ENCODE measurements at regions not wholly inside any gene's neighbourhood (a gene's known extent, or its start where the extent isn't known, plus 50 kb on each side); places are given as distances from the start of the nearest gene placed in this dataset.

GRCh38 chr5:2299388-2300220, 416.9 kb upstream of the IRX4 start:
- TF ChIP-seq, protein P1, sequence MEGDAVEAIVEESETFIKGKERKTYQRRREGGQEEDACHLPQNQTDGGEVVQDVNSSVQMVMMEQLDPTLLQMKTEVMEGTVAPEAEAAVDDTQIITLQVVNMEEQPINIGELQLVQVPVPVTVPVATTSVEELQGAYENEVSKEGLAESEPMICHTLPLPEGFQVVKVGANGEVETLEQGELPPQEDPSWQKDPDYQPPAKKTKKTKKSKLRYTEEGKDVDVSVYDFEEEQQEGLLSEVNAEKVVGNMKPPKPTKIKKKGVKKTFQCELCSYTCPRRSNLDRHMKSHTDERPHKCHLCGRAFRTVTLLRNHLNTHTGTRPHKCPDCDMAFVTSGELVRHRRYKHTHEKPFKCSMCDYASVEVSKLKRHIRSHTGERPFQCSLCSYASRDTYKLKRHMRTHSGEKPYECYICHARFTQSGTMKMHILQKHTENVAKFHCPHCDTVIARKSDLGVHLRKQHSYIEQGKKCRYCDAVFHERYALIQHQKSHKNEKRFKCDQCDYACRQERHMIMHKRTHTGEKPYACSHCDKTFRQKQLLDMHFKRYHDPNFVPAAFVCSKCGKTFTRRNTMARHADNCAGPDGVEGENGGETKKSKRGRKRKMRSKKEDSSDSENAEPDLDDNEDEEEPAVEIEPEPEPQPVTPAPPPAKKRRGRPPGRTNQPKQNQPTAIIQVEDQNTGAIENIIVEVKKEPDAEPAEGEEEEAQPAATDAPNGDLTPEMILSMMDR (IDR thresholded peaks at IDR 0.05): no peak
- no peak for TF ChIP-seq POLR2A (IDR thresholded peaks at IDR 0.05)
- no peak for TF ChIP-seq EP300 (IDR thresholded peaks at IDR 0.05)
- no peak overlapping the region for H3K4me3 ChIP-seq
- WGBS, 2 donors: 82 to 84% methylated on average over 18 to 19 of the region's 19 CpGs
- no peak for DNase-seq (ENCODE audit: low spot score in 2 of 2)
- no peaks in the 10 kb centered on the region for H3K27me3 ChIP-seq
- no peaks in the 10 kb centered on the region for H3K9me3 ChIP-seq
- H3K27ac ChIP-seq: no peak overlapping the region
- H3K4me1 ChIP-seq: no peaks in the 10 kb centered on the region
- H3K36me3 ChIP-seq: no peaks in the 10 kb centered on the region

DNA sequence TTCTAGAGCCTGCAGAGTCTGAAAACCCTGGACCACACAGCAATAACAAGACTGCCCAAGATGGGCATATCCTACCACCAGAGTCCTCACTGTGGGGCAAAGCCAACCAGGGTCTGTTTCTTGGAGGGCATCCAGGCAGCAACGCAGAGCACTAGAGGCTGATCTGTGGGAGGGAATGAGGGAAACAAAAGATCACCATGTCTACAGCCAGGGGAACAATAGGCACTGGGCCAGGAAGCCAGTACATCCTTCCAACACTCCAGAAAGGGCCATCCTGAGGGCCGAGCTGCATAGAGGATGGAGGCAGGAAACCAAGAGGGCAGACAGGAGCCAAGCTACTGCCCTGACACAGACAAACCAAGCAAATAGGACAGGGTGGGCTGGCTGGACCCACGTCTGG, 416.1 kb upstream of the IRX4 start:
- Histone ChIP-seq H3K27me3 (no peaks in the 10 kb centered on the region), H3K27ac (no peak overlapping the region), H3K4me1 (no peaks in the 10 kb centered on the region), H3K36me3 (no peaks in the 10 kb centered on the region), H3K4me3 (no peak overlapping the region), H3K9me3 (no peaks in the 10 kb centered on the region)
- no peak for DNase-seq (ENCODE audit: low spot score in 2 of 2)
- TF ChIP-seq EP300 (IDR thresholded peaks at IDR 0.05) (no peak), POLR2A (IDR thresholded peaks at IDR 0.05) (no peak)
- TF ChIP-seq, protein P1 (IDR thresholded peaks at IDR 0.05): no peak
- 17 to 37% methylated on average over 3 of the region's 3 CpGs for WGBS, 2 donors

DNA sequence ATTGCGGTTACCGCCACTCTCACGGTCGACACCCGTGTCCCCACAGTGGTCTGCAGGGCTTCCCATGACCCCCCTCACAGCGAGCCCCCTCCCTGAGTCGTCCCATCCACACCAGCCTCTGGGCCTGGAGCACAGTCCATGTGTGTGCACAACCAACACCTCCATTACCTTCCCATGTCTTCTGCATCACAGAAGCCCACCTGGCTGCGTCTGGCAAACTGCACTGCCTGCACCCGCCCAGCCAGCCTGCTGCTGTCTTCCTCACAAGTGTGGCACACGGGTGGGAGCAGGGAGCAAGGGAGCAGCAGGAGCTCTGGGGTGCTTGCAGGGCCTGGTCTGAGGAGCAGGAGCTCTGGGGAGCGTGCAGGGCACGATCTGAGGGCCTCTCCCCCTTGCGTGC, 415.3 kb upstream of the IRX4 start:
- no peak overlapping the region for H3K27ac ChIP-seq
- 85 to 89% methylated on average over 13 of the region's 13 CpGs for WGBS, 2 donors
- no peaks in the 10 kb centered on the region for H3K36me3 ChIP-seq
- no peaks in the 10 kb centered on the region for H3K4me1 ChIP-seq
- no peak overlapping the region for H3K4me3 ChIP-seq
- TF ChIP-seq POLR2A (IDR thresholded peaks at IDR 0.05): no peak
- TF ChIP-seq EP300 (IDR thresholded peaks at IDR 0.05): no peak
- TF ChIP-seq, protein P1 (IDR thresholded peaks at IDR 0.05): no peak
- H3K9me3 ChIP-seq: peaks cover 0 to 5% (median 0%) of the 10 kb centered on the region in 4 donors
- no peak for DNase-seq (ENCODE audit: low spot score in 2 of 2)
- H3K27me3 ChIP-seq: no peaks in the 10 kb centered on the region

DNA sequence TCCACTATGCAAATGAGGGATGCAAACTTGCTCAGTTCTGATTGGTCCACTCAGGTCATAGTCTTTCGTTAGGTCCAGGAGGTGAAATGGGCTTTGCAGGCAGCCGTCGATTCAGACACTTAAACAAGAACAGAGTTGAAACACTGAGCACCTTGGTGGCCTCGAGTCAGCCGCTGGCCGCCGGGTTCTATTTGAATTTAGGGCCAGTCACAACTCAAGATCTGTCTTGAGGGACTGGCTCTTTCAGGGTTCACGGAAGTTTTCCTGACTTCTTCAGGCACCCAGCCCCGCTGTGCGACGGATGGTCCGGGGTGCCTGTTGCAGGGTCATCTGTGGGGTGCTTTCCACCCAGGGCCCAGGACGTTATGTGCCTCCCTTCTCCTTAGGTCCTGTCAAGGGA, 412.8 kb upstream of the IRX4 start:
- no peaks in the 10 kb centered on the region for H3K36me3 ChIP-seq
- no peaks in the 10 kb centered on the region for H3K4me1 ChIP-seq
- no peaks in the 10 kb centered on the region for H3K27me3 ChIP-seq
- peaks cover 0 to 5% (median 0%) of the 10 kb centered on the region in 4 donors for H3K9me3 ChIP-seq
- no peak overlapping the region for H3K27ac ChIP-seq
- 82 to 92% methylated on average over 13 of the region's 13 CpGs for WGBS, 2 donors
- TF ChIP-seq POLR2A (IDR thresholded peaks at IDR 0.05): no peak
- TF ChIP-seq, protein P1 (IDR thresholded peaks at IDR 0.05): no peak
- TF ChIP-seq EP300 (IDR thresholded peaks at IDR 0.05): no peak
- DNase-seq (ENCODE audit: low spot score in 2 of 2): no peak
- H3K4me3 ChIP-seq: no peak overlapping the region

DNA sequence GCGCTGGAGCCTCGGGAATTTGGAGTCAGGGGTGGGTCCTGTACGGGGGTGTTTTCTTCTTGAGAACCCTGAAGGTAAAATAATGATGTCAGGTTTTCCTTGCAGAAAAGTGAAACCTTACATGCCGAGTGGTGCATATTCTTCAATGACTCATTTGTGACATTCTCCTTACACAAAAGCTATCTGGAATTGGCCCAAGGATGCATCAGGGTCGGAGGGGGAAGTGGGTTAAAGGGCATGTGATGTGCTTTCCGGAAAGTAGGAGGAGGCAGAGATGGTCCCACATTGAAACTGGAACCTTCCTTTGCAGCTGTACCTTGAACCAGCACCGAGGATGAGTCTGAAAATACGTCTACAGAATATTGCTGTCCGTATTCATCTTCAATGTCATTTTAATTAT, 411.2 kb upstream of the IRX4 start:
- H3K27me3 ChIP-seq: no peaks in the 10 kb centered on the region
- WGBS, 2 donors: 65 to 66% methylated on average over 9 of the region's 9 CpGs
- no peaks in the 10 kb centered on the region for H3K36me3 ChIP-seq
- H3K4me3 ChIP-seq: no peak overlapping the region
- no peaks in the 10 kb centered on the region for H3K4me1 ChIP-seq
- no peak for DNase-seq (ENCODE audit: low spot score in 2 of 2)
- H3K9me3 ChIP-seq: peaks cover 0 to 5% (median 0%) of the 10 kb centered on the region in 4 donors
- H3K27ac ChIP-seq: no peak overlapping the region
- TF ChIP-seq EP300 (IDR thresholded peaks at IDR 0.05): no peak
- TF ChIP-seq POLR2A (IDR thresholded peaks at IDR 0.05): no peak
- TF ChIP-seq, protein P1 (IDR thresholded peaks at IDR 0.05): no peak
